Glomerular visceral epithelial cell (primary cell): ENCODE measurements at regions not wholly inside any gene's neighbourhood (a gene's known extent, or its start where the extent isn't known, plus 50 kb on each side); places are given as distances from the start of the nearest gene placed in this dataset.

ENCODE experiments used
- DNase-seq: peaks from one replicate; pipeline ENCODE4 v3.0.0-alpha.2; 2016; ENCODE audit errors: extremely low spot score

DNA sequence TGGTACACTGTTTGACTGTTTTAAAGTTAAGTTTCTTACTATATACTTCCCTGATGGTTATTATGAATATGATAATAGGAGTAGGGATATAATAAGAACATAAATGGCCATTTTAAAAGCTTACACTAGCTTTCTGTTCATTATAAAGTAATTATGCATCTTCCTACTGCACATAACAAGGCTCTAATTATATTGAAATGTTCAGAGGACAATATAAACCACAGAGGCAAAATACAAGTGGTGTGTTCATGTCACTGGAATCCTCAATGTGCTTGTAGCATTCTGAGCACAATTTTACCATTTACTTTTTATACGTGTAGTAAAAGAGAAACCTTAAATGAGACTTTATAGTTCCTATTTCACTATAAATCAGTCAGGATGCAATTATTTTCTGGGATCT lies 268.3 kb downstream of the TMA16 start:
- no peak for DNase-seq

DNA sequence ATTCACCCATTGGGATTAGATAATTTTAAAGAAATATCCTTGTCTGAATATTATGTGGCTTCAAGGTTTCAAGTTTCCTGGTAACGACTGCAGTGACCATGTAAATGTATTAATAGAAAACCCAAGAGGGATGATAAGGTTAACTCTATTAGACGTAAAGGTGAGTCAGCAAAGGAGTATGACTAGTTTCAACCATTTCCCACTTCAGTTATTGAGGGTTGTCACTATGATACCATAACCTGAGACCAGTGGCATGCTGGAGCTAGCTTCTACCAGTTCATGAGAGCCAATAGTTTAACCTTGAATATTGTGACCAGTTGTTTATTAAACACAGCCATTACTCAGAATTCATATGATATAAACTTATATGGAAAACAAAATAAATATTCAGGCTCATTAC lies 270.1 kb downstream of the TMA16 start:
- peak; percentile 28 for DNase-seq

DNA sequence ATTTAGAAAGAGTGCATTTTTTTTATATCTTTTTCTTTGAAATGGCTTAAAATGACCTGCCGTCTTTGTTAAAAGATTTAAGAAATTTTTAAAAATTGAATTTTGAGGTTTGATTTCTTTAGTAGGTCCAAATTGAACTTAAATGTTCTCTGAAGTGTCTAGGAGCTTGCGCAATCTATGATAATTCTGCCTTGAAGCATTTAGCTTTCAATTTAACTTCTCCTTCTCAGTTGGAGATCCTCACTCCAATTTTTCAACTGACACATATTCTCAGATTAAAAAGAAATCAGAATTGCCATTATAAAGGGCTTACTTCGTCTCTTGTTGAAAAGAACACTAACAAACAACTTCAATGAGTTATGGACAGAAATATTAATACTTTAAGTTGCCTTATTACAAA lies 273.5 kb downstream of the TMA16 start:
- DNase-seq: no peak

DNA sequence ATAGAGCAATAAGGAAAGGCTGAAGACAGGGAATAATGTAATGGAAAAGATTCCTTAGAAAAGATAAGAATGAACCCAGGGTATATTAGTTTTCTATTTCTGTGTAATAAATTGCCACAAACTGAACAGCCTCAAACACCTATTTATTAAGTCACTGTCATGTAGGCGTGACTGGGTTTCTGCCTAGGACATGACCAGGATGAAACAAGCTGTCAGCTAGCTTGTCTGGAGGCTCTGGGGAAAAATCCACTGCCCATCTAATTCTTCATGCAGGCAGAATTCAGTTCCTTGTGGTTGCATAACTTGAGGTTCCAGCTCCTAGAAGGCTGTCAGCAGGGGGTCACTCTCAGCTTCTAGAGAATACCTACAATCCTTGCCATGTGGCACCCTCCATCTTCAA lies 277.7 kb downstream of the TMA16 start:
- DNase-seq: peak; percentile 2

DNA sequence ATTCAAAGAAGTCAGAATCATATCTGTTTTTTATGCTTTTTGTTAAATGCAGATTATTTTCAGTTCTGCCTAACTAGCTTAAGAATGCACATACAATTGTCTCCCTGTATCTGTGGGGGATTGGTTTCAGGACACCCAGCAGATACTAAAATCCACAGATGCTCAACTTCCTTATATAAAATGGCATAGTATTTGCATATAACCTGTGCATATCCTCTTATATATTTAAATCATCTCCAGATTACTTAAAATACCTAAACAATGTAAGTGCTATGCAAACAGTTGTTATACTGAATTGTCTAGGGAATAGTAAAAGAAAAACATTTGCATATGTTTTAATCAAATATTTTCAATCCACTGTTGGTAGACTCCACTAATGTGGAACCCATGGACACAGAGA lies 279.4 kb downstream of the TMA16 start:
- DNase-seq: no peak

DNA sequence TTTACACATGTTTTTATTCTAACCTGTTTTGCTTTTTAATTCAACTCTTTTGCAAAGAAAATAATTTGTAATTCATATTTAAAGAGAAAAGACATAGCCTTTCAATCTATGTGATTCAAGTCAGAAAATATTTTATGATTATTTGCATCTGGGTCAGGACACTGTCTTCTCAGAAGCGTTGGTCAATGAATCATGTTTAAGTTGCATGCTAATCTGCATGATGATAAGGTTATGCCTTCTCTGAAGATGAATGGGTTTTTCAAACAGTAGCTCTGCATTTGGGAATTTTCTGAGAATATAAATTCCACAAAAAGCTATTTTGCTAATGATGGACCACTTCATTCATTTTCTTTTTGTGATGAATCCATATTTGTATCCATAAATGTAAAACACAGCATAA lies 282.5 kb downstream of the TMA16 start:
- no peak for DNase-seq

DNA sequence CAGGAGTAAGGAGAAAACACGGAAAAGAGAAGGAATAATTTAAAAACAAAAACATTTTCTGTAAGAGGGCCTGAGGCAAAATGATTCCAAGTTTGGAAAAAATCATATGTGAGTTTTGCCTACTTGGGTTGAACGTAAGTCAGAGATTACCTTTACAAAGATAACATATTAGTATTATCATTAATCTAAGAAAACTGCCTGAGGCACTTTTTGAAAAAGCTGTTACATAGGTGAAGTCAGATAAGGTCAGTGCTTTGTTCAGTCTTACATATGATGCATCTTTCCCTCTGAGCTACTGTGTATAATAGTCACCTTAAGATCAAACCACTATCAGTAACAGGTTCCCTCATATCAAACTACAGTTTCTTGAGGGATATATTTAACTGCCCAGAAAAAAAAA lies 287.2 kb downstream of the TMA16 start:
- DNase-seq: no peak

DNA sequence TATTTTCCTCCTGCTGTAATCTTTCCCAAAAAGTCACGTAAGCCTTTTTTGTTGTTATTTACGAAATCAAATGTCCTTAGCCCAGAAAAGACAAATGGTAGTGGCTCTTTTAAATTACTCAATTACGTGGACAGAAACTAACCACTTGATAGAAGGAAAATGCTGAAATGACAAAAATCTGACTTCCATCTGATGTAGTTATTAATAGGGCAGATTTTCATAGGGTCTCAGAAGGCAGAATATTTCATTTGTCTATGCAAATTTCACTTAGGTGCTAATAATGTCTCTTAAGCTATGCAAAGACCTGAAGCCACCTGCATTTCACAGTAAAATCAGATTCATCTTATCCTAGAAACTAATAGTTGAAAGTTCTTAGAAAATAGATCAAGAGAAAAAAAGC lies 295.7 kb downstream of the TMA16 start:
- no peak for DNase-seq

DNA sequence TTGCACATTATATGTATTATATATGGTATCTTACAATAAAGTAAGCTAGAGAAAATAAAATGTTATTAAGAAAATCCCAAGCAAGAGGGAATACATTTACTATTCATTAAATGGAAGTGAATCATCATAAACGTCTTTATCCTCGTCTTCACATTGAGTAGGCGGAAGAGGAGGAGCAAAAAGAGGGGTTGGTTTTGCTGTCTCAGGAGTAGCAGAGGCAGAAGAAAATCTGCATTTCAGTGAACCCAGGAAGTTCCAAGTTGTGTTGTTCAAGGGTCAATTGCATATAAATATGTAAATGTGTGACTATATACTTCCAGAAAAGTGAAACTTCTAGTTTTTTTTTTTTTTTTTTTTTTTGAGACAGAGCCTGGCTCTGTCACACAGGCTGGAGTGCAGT lies 301.4 kb downstream of the TMA16 start:
- DNase-seq: no peak

DNA sequence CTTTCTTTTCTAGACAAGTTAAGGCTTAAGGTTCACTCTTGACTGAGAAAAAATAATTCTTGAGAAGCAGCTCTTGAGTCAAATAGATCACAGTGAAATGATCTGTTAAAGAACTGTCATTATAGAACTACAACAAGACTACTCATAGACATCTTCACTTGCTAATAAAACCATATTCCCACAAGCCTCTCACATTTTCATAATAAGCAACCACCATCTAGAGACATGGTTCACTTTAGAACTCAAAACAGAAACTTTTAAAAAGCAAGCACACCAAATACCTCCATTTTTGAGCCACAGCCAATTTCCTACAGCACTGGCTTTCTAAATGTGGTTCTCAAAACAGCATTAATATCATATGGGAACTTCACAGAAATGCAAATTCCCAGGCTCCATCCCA lies 309.5 kb downstream of the TMA16 start:
- DNase-seq: no peak

DNA sequence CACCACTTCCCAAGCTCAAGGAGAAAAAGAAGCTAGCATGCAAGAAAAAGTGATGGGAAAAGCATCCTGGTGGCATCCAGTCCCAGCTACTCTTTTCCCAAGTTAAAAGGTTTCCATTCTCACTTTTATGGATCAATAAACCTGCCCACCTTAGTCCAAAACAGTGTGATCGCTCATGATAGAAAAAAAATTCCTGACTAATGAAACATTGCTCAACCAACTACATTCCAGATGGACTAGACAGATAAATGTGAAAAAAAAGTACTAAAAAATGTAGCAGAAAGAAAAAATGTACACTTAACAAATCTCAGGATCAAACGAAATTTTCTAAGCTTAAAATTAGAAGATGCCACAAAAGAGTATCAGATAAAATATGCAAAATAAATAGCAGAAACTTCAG lies 312.2 kb downstream of the TMA16 start:
- DNase-seq: no peak

DNA sequence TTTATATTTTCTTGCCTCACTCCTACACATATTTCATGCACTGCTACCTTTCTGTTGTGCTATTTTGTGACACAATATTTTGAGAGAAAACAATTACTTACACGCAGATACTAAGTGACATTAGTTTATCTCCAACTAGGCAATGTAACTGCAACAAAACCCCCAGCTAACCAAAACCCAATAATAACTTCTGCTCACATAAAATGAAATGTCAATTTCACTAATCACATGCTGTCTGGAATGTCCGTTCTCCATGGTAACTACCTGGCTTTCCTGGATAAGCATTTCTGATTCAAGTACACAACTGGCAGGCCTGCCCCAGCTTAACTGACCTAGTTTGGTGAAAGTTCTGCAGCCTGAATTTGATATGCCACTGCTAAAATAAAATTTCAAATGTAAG lies 313.5 kb downstream of the TMA16 start:
- no peak for DNase-seq

DNA sequence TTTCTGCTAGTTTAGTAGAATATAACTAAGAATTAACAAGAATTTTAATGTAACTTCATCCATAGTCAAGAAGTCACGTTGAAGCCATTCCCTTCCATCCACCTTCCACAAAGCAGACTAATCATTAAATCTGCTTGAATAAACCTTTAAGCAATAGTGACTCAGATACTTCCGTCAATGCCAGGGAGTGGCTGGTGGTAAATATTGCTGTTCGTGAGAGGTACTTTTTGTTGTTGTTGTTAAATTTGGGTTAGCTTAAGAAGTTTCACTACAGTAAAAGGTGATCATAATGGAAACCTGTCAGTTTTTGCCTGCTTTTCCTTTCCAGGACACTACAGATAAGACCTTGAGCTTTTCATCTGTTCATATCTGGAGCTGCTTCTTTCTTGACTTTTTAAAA lies 316.3 kb downstream of the TMA16 start:
- DNase-seq: no peak

DNA sequence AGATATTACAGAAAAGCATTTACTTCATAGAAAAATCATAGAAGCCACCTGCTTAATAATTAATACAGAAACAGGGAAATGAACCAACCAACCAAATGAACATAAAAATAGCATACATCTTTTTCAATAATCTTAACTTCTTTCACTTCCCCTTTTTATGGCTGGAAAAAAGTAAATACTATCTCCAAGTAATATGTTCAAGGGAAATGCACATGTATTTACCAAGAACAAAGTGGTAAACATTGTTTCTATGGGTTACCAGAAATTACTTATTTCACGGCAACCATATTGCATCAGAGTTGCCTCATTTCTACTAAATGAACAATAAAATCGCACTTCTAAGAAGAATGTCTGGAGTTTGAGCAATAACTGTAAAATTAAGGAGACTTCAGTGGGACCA lies 321.3 kb downstream of the TMA16 start:
- DNase-seq: no peak

DNA sequence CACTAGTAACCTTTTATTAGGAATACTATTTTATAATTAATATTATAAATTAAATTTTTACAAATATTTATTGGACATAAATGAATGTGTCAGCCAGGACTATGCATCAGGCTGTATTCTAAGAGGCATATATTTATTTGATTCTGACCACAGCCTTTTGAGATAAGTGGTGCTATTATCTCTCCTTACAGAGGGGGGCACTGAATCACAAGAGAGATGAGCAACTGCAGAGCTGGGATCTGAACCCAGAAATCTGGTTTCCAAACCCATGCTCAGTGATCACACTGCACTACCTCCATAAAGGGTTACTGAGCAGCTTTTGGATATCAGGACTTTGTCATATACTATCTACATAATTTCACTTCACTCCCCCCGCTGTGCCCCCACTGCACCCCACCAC lies 322.0 kb downstream of the TMA16 start:
- DNase-seq: peak; percentile 1

DNA sequence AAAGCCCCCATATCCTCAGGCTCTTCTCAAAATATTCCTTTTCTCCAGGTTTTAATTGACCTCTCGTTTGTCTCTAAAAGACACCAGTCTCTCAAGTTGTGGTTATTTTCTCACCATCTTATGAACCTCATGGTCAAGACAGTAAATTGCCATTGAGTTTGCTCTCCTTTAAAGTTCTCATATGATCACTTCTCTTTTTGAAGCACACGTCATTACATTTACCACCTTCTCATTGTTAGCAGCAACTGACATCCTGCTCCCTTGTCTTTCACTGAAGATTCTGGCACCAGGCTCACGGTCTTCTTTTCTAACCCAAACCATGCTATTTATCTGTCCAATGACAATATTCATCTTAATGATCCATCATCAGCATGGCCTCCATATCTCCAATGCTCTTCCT lies 324.2 kb downstream of the TMA16 start:
- no peak for DNase-seq

DNA sequence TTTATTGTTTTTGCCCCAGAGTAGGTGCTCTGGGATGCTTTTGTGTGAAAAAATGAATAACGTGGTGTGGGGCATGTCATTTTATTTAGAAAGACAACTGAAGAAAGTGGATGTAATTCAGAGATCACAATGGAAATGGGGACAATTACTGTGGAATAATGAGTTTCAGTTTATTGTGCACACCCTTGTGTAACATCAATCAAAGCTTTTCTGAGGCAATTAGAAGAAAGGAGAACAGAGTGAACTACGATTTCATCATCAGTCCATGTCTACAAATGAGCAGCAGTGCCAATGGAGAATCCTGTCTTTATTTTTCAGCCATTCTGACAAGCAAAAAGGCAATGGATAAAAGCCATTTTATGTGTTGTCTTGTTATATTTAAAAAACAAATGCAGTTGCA lies 339.2 kb downstream of the TMA16 start:
- DNase-seq: no peak

DNA sequence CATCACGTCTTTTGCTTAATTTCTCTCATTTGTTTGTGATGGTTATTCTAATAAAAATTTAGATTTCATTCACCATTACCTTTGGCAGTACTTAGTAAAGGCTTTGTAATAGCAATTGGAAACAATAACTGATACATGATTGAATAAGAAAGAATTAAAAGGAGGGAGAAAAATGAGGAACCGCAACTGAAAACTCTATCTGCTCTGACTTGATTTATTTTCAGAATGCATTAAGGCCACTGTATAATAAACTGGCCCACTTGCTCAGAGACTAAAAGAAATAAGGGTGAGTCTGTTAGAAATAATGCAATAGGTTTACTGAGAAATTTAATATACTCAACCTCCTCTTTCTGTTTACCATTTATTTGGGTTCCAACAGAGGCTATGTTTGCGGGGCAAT lies 351.5 kb downstream of the TMA16 start:
- DNase-seq: no peak

DNA sequence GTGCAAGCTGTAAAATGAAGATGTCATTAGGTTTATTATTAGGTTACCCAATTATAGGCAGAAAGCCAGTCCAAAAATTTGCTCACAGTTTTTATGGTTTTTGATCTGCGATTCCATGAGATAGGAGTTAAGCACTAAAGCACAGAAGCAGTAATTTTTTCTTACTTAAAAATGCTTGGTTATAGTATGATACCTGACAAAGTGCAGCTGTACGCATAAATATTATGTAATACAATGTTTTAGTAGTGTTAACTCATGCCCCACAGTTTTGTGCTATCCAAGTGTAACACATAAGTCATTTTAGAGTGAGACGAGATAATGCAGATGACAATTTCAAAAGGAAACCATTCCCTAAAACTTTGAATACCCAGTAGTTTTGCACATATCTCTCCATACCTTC lies 357.8 kb downstream of the TMA16 start:
- no peak for DNase-seq

DNA sequence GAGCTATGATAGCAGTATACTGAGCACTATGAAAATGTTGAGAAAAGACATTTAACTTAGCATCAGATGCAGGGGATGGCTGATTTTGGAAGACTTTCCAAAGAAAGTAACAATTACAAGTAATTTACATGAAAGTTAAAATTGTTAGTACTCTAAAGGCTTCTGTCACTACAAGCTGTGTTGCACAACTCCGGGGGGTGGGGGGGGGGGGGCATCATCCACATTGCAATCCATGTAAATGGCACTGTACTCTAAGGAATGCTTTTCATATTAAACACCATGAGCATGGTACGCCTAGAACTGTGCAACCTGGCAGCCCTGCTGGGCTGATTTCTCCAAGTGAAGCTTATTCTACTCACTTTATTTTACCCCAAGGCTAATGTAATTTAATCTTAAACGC lies 363.4 kb downstream of the TMA16 start:
- no peak for DNase-seq

DNA sequence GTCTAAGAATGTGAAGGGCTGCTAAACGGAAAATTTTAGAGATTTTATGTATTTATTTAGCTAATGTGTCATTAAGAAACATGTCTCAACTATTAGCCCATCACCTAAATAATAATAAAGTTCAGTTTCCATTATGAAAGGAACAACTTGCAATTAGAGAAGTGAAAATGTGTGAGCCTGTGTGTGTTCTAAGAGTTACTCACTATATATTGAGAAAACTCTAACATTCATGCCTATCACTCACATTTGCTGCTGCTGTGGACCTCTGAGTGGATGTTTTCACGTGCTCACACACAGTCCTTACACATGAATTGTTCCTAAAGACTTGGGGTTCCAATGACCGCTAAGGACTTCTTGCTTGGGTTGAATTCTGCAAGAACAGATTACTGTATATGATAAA lies 364.0 kb downstream of the TMA16 start:
- no peak for DNase-seq

DNA sequence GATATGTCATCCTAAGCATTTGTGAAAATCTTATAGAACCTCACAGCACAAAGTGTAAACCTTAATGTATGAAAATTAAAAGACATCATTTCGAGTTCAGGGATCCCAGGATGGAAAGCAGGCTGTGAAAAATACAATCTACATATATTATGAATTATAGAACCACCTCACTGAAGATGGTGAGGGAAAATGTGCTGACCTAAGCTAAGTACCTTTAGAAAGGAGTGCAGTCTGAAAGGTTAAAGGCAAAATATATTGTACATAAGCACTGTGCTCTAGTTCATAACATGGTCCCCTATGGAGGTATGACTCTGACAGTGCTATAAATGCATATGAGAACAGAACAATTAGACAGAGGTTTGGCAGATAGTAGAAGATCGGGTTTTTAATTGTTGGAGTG lies 368.6 kb downstream of the TMA16 start:
- DNase-seq: no peak

DNA sequence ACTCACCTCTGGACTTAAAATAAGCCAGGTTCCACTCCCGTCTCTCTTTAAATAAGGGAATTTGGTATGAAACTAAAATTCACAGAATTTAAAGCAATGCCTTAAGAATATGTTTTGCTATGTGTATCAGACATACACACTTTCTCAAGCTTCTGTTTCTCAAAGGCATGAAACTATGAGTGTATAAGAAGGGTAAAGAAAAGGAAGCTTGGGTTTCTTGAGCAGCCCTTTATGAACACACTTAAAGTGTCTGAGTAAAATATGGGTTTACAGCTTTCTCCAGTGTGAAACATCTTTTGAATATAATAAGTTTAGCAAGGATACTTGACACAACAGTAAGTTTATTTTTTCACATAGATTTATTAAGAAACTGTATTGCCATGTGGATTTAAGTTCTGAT lies 370.5 kb downstream of the TMA16 start:
- DNase-seq: no peak

DNA sequence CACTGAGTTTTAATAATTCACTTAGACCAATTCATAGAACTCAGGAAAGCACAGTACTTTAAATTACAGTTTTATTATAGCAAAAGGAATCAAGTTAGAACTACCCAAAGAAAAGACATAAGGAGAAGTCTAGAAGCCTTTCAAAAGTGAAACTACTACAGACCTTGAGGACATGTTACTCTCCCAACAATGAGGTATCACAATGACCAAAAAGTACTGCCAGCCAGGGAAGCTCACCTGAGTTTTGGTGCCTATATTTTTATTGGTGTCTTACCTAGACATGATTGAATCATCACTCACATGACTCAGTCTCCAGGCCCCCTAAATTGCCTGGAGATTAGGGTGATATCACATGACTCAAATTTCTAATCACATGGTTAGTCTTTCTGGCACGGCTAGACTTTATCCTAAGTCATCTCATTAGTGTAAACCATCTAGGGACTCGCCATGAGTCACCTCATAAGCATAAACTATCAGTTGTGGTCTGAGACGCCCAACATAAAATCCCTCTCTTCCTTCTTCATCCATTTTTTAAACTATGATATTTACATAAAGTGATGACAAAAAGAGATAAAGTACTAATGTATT lies 372.3 kb downstream of the TMA16 start:
- peak; percentile 24 for DNase-seq

DNA sequence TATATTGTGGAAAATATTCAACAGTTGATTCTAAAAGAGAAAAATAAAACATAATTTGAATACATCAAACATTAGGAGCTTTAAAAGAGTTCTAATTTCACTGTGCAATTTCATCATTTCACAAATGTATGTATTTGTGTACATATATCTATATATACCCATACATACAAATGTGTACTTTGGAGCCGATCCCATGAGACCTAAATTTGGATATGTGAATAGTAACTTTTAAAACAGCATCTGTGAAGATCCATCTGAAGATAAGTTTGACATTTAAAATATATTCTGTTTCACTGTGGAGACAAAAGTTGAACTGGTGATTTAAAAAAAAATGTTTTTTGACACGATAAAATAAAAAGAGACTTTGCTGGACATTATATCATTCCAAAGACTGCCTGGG lies 374.0 kb downstream of the TMA16 start:
- no peak for DNase-seq
